BJ (cell line): ENCODE measurements at regions not wholly inside any gene's neighbourhood (a gene's known extent, or its start where the extent isn't known, plus 50 kb on each side); places are given as distances from the start of the nearest gene placed in this dataset.

Source experiments
- CTCF ChIA-PET: fragments of 350-600 bp; formaldehyde crosslinking; extraction: SDS; loops from one replicate; lab custom pipeline; 2021; ENCODE audit warnings: antibody characterized with exemption, inconsistent platforms; lab: Yijun Ruan, JAX
- POLR2A ChIA-PET: fragments of 300-600 bp; sonication (Branson Sonifier 250); formaldehyde crosslinking; extraction: SDS; loops from one replicate; lab custom pipeline; 2021; ENCODE audit warnings: antibody characterized with exemption; lab: Charles Lee
- DNase-seq: peaks from one replicate; pipeline ENCODE4 v3.0.0-alpha.2; 2011; ENCODE audit warnings: low read depth
- H3K27me3 ChIP-seq: 2 replicates; pipeline ENCODE4 v1.6.0; 2011; ENCODE audit warnings: low read length; ENCODE audit not compliant: control insufficient read depth, insufficient read depth
- H3K36me3 ChIP-seq: 2 replicates; pipeline ENCODE4 v1.5.1; 2011; ENCODE audit warnings: low read length; ENCODE audit not compliant: control insufficient read depth, insufficient read depth
- H3K4me3 ChIP-seq: 2 replicates; pipeline ENCODE4 v1.5.1; 2011; ENCODE audit warnings: low read depth, mild to moderate bottlenecking, control low read depth, low read length
- CTCF ChIP-seq: IDR thresholded peaks from 2 replicates; pipeline ENCODE4 v1.5.1; 2011; ENCODE audit warnings: low read depth, mild to moderate bottlenecking, control low read depth, inconsistent platforms, low read length, moderate library complexity; ENCODE audit not compliant: insufficient read depth

- POLR2A ChIA-PET: no interaction called here
- no peak for DNase-seq
- no peak overlapping the region for H3K4me3 ChIP-seq
- no peaks in the 10 kb centered on the region for H3K36me3 ChIP-seq
- TF ChIP-seq CTCF: no peak
- CTCF ChIA-PET: no interaction called here
- no peaks in the 10 kb centered on the region for H3K27me3 ChIP-seq
These were observed 707.9 kb upstream of the NRSN1 start for GRCh38 chr6:23418095-23418494.

- no peak for TF ChIP-seq CTCF
- CTCF ChIA-PET: no interaction called here
- H3K36me3 ChIP-seq: no peaks in the 10 kb centered on the region
- H3K4me3 ChIP-seq: no peak overlapping the region
- no peak for DNase-seq
- POLR2A ChIA-PET: no interaction called here
- no peaks in the 10 kb centered on the region for H3K27me3 ChIP-seq
These were observed 707.0 kb upstream of the NRSN1 start for GRCh38 chr6:23419046-23419445.

- CTCF ChIA-PET: no interaction called here
- Histone ChIP-seq H3K27me3 (no peaks in the 10 kb centered on the region), H3K4me3 (no peak overlapping the region), H3K36me3 (no peaks in the 10 kb centered on the region)
- DNase-seq: no peak
- no peak for TF ChIP-seq CTCF
- POLR2A ChIA-PET: no interaction called here
These were observed 705.2 kb upstream of the NRSN1 start for GRCh38 chr6:23420659-23421350.

- CTCF ChIA-PET: interaction anchor here (0.9 kb wide), 1 partner anchor 10 kb away, joined by 3 read pairs; no protein-coding TSS in a partner anchor
These were observed 701.4 kb upstream of the NRSN1 start for GRCh38 chr6:23424584-23424983.

GRCh38 chr6:23435126-23435525 lies 690.9 kb upstream of the NRSN1 start:
- TF ChIP-seq CTCF: no peak
- CTCF ChIA-PET: interaction anchor here (1.3 kb wide), 1 partner anchor 11 kb away, joined by 4 read pairs; no protein-coding TSS in a partner anchor
- POLR2A ChIA-PET: no interaction called here
- DNase-seq: no peak
- H3K27me3 ChIP-seq: no peaks in the 10 kb centered on the region
- no peaks in the 10 kb centered on the region for H3K36me3 ChIP-seq
- no peak overlapping the region for H3K4me3 ChIP-seq

More at GRCh38 chr6:23424584-23424983, 701.4 kb upstream of the NRSN1 start:
- H3K36me3 ChIP-seq: no peaks in the 10 kb centered on the region
- no peak for DNase-seq
- POLR2A ChIA-PET: no interaction called here
- no peaks in the 10 kb centered on the region for H3K27me3 ChIP-seq
- no peak overlapping the region for H3K4me3 ChIP-seq
- no peak for TF ChIP-seq CTCF
